Subcutaneous abdominal adipose tissue (tissue), 5 donors: ENCODE measurements at regions not wholly inside any gene's neighbourhood (a gene's known extent, or its start where the extent isn't known, plus 50 kb on each side); places are given as distances from the start of the nearest gene placed in this dataset.

ENCODE experiments used
- H3K27ac ChIP-seq: one replicate; pipeline ENCODE4 v1.7.0; 2013; ENCODE audit warnings: low read depth, mild to moderate bottlenecking, inconsistent platforms, low read length, moderate library complexity
- H3K27me3 ChIP-seq, 5 donors: one replicate each; pipeline ENCODE4 v1.7.0; 2013; ENCODE audit warnings: low read length in 5 of 5, inconsistent platforms in 1 of 5; ENCODE audit not compliant: control insufficient read depth in 5 of 5, insufficient read depth in 4 of 5
- H3K36me3 ChIP-seq, 5 donors: one replicate each; pipeline ENCODE4 v1.7.0; 2013; ENCODE audit warnings: low read length in 5 of 5; ENCODE audit not compliant: control insufficient read depth in 5 of 5, insufficient read depth in 5 of 5
- H3K4me1 ChIP-seq, 5 donors: one replicate each; pipeline ENCODE4 v1.7.0; 2013; ENCODE audit warnings: low read length in 5 of 5, mild to moderate bottlenecking in 3 of 5, moderate library complexity in 1 of 5; ENCODE audit not compliant: control insufficient read depth in 5 of 5, insufficient read depth in 5 of 5
- H3K4me3 ChIP-seq, 5 donors: one replicate each; pipeline ENCODE4 v1.7.0; 2013; ENCODE audit warnings: low read length in 5 of 5, low read depth in 1 of 5
- H3K9ac ChIP-seq, 5 donors: one replicate each; pipeline ENCODE4 v1.7.0; 2013; ENCODE audit warnings: low read length in 5 of 5, mild to moderate bottlenecking in 4 of 5, moderate library complexity in 3 of 5
- H3K9me3 ChIP-seq, 5 donors: one replicate each; pipeline ENCODE4 v1.7.0; 2013; ENCODE audit warnings: low read length in 5 of 5; ENCODE audit not compliant: control insufficient read depth in 5 of 5
- donor health status: healthy.
- donor health status: healthy.
- donor health status: healthy.
- donor health status: healthy.
- donor health status: healthy.

- Histone ChIP-seq H3K4me1 (peaks cover 0 to 8% (median 7%) of the 10 kb centered on the region in 5 donors), H3K4me3 (peak overlapping the region in 4 of 5 donors; percentile 40 to 58 (median 48)), H3K27me3 (no peaks in the 10 kb centered on the region), H3K27ac (peak overlapping the region; percentile 87), H3K9me3 (no peaks in the 10 kb centered on the region), H3K9ac (peak overlapping the region in 2 of 5 donors; percentile 67), H3K36me3 (no peaks in the 10 kb centered on the region)
Measured at GRCh38 chr18:42298759-42299675, 344.0 kb downstream of the PIK3C3 start.

- Histone ChIP-seq H3K9ac (no peak overlapping the region), H3K4me1 (peaks cover 2 to 11% (median 9%) of the 10 kb centered on the region in 5 donors), H3K27me3 (no peaks in the 10 kb centered on the region), H3K9me3 (no peaks in the 10 kb centered on the region), H3K36me3 (no peaks in the 10 kb centered on the region), H3K4me3 (no peak overlapping the region), H3K27ac (no peak overlapping the region)
Measured at GRCh38 chr18:42305869-42306593, 351.0 kb downstream of the PIK3C3 start.

GRCh38 chr18:42306594-42306980 is 351.6 kb downstream of the PIK3C3 start:
- no peaks in the 10 kb centered on the region for H3K27me3 ChIP-seq
- no peak overlapping the region for H3K4me3 ChIP-seq
- no peak overlapping the region for H3K27ac ChIP-seq
- H3K9ac ChIP-seq: no peak overlapping the region
- H3K9me3 ChIP-seq: no peaks in the 10 kb centered on the region
- peaks cover 2 to 16% (median 14%) of the 10 kb centered on the region in 5 donors for H3K4me1 ChIP-seq
- H3K36me3 ChIP-seq: no peaks in the 10 kb centered on the region

GRCh38 chr18:42310956-42311355 is 355.9 kb downstream of the PIK3C3 start:
- Histone ChIP-seq H3K27ac (peak overlapping the region; percentile 66), H3K27me3 (no peaks in the 10 kb centered on the region), H3K4me1 (peaks cover 2 to 27% (median 17%) of the 10 kb centered on the region in 5 donors), H3K9ac (no peak overlapping the region), H3K9me3 (no peaks in the 10 kb centered on the region), H3K4me3 (no peak overlapping the region), H3K36me3 (no peaks in the 10 kb centered on the region)

- peaks cover 0 to 2% (median 0%) of the 10 kb centered on the region in 5 donors for H3K9me3 ChIP-seq
- no peaks in the 10 kb centered on the region for H3K36me3 ChIP-seq
Measured at GRCh38 chr18:42326752-42327151, 371.7 kb downstream of the PIK3C3 start.

GRCh38 chr18:42328931-42329330 is 373.9 kb downstream of the PIK3C3 start:
- no peaks in the 10 kb centered on the region for H3K27me3 ChIP-seq
- no peak overlapping the region for H3K27ac ChIP-seq
- peaks cover 0 to 13% (median 8%) of the 10 kb centered on the region in 5 donors for H3K4me1 ChIP-seq
- no peak overlapping the region for H3K4me3 ChIP-seq
- H3K9me3 ChIP-seq: no peaks in the 10 kb centered on the region
- no peaks in the 10 kb centered on the region for H3K36me3 ChIP-seq
- no peak overlapping the region for H3K9ac ChIP-seq

More at GRCh38 chr18:42326752-42327151, 371.7 kb downstream of the PIK3C3 start:
- H3K4me1 ChIP-seq: peaks cover 0 to 18% (median 13%) of the 10 kb centered on the region in 5 donors
- H3K27ac ChIP-seq: no peak overlapping the region
- no peak overlapping the region for H3K4me3 ChIP-seq
- H3K27me3 ChIP-seq: no peaks in the 10 kb centered on the region
- no peak overlapping the region for H3K9ac ChIP-seq

GRCh38 chr18:42330296-42330695 is 375.3 kb downstream of the PIK3C3 start:
- Histone ChIP-seq H3K27ac (no peak overlapping the region), H3K4me3 (no peak overlapping the region), H3K9ac (no peak overlapping the region), H3K36me3 (no peaks in the 10 kb centered on the region), H3K27me3 (no peaks in the 10 kb centered on the region), H3K9me3 (no peaks in the 10 kb centered on the region), H3K4me1 (peaks cover 0 to 12% (median 8%) of the 10 kb centered on the region in 5 donors)

GRCh38 chr18:42333558-42333957 is 378.5 kb downstream of the PIK3C3 start:
- Histone ChIP-seq H3K36me3 (no peaks in the 10 kb centered on the region), H3K27ac (no peak overlapping the region), H3K9me3 (peaks cover 0 to 3% (median 0%) of the 10 kb centered on the region in 5 donors), H3K27me3 (no peaks in the 10 kb centered on the region), H3K4me1 (no peaks in the 10 kb centered on the region), H3K9ac (no peak overlapping the region), H3K4me3 (no peak overlapping the region)

- no peak overlapping the region for H3K27ac ChIP-seq
Measured at GRCh38 chr18:42334931-42335330, 379.9 kb downstream of the PIK3C3 start.

GRCh38 chr18:42336139-42336538 is 381.1 kb downstream of the PIK3C3 start:
- Histone ChIP-seq H3K9ac (no peak overlapping the region), H3K4me3 (no peak overlapping the region), H3K27ac (no peak overlapping the region), H3K9me3 (peaks cover 0 to 3% (median 0%) of the 10 kb centered on the region in 5 donors), H3K27me3 (no peaks in the 10 kb centered on the region), H3K36me3 (no peaks in the 10 kb centered on the region), H3K4me1 (no peaks in the 10 kb centered on the region)

More at GRCh38 chr18:42334931-42335330, 379.9 kb downstream of the PIK3C3 start:
- H3K36me3 ChIP-seq: no peaks in the 10 kb centered on the region
- no peaks in the 10 kb centered on the region for H3K27me3 ChIP-seq
- no peaks in the 10 kb centered on the region for H3K4me1 ChIP-seq
- H3K9ac ChIP-seq: no peak overlapping the region
- H3K9me3 ChIP-seq: peaks cover 0 to 3% (median 0%) of the 10 kb centered on the region in 5 donors
- H3K4me3 ChIP-seq: no peak overlapping the region
